ENCODE measurements at regions not wholly inside any gene's neighbourhood (a gene's known extent, or its start where the extent isn't known, plus 50 kb on each side); places are given as distances from the start of the nearest gene placed in this dataset.

GRCh38 chr18:29969876-29970275 is 1072.7 kb downstream of the DSC3 start:
- Histone ChIP-seq H3F3A (ENCODE audit: low read depth) (no peaks in the 10 kb centered on the region), H3K27me3 (ENCODE audit: insufficient read depth, low read length, poor library complexity, severe bottlenecking) (no peaks in the 10 kb centered on the region), H3K79me2 (ENCODE audit: insufficient read depth, low read length) (no peaks in the 10 kb centered on the region), H3K4me3 (ENCODE audit: low read length, poor library complexity, severe bottlenecking) (no peak overlapping the region), H3K9me3 (ENCODE audit: insufficient read depth, low read depth, low read length) (no peaks in the 10 kb centered on the region), H3K9ac (ENCODE audit: low read depth, low read length, poor library complexity, severe bottlenecking) (no peak overlapping the region), H2AFZ (ENCODE audit: low read length) (no peak overlapping the region), H3K4me2 (ENCODE audit: low read depth, low read length, poor library complexity, severe bottlenecking) (no peak overlapping the region), H4K20me1 (ENCODE audit: insufficient read depth, low read length, poor library complexity, severe bottlenecking) (no peaks in the 10 kb centered on the region), H3K4me1 (ENCODE audit: insufficient read depth, low read length, poor library complexity, severe bottlenecking) (no peaks in the 10 kb centered on the region), H3K9me2 (replicated peaks; ENCODE audit: low read depth, low read length) (no peaks in the 10 kb centered on the region), H3K36me3 (ENCODE audit: insufficient read depth, low read length) (no peaks in the 10 kb centered on the region)
- TF ChIP-seq EZH2phosphoT487 (IDR thresholded peaks at IDR 0.05; ENCODE audit: borderline replicate concordance) (no peak), CTCF (conservative IDR thresholded peaks at IDR 0.05; ENCODE audit: low read length) (no peak)

GRCh38 chr18:29962579-29962978 is 1080.0 kb downstream of the DSC3 start:
- no peaks in the 10 kb centered on the region for H3K9me3 ChIP-seq (ENCODE audit: insufficient read depth, low read depth, low read length)
- TF ChIP-seq EZH2phosphoT487 (IDR thresholded peaks at IDR 0.05; ENCODE audit: borderline replicate concordance), result no peak
- no peak overlapping the region for H3K9ac ChIP-seq (ENCODE audit: low read depth, low read length, poor library complexity, severe bottlenecking)
- H3K4me3 ChIP-seq (ENCODE audit: low read length, poor library complexity, severe bottlenecking), result no peak overlapping the region
- H4K20me1 ChIP-seq (ENCODE audit: insufficient read depth, low read length, poor library complexity, severe bottlenecking), result no peaks in the 10 kb centered on the region
- no peak overlapping the region for H2AFZ ChIP-seq (ENCODE audit: low read length)
- H3K4me1 ChIP-seq (ENCODE audit: insufficient read depth, low read length, poor library complexity, severe bottlenecking), result no peaks in the 10 kb centered on the region
- no peaks in the 10 kb centered on the region for H3K79me2 ChIP-seq (ENCODE audit: insufficient read depth, low read length)
- H3K27me3 ChIP-seq (ENCODE audit: insufficient read depth, low read length, poor library complexity, severe bottlenecking), result no peaks in the 10 kb centered on the region
- no peaks in the 10 kb centered on the region for H3F3A ChIP-seq (ENCODE audit: low read depth)
- H3K36me3 ChIP-seq (ENCODE audit: insufficient read depth, low read length), result no peaks in the 10 kb centered on the region
- H3K4me2 ChIP-seq (ENCODE audit: low read depth, low read length, poor library complexity, severe bottlenecking), result no peak overlapping the region
- H3K9me2 ChIP-seq (replicated peaks; ENCODE audit: low read depth, low read length), result no peaks in the 10 kb centered on the region

GRCh38 chr18:29960539-29960938 is 1082.0 kb downstream of the DSC3 start:
- H3K4me3 ChIP-seq (ENCODE audit: low read length, poor library complexity, severe bottlenecking), result no peak overlapping the region
- no peaks in the 10 kb centered on the region for H3F3A ChIP-seq (ENCODE audit: low read depth)
- no peak for TF ChIP-seq EZH2phosphoT487 (IDR thresholded peaks at IDR 0.05; ENCODE audit: borderline replicate concordance)
- TF ChIP-seq CTCF (conservative IDR thresholded peaks at IDR 0.05; ENCODE audit: low read length), result no peak
- no peaks in the 10 kb centered on the region for H3K27me3 ChIP-seq (ENCODE audit: insufficient read depth, low read length, poor library complexity, severe bottlenecking)
- H3K9ac ChIP-seq (ENCODE audit: low read depth, low read length, poor library complexity, severe bottlenecking), result no peak overlapping the region
- H3K4me2 ChIP-seq (ENCODE audit: low read depth, low read length, poor library complexity, severe bottlenecking), result no peak overlapping the region
- no peaks in the 10 kb centered on the region for H3K4me1 ChIP-seq (ENCODE audit: insufficient read depth, low read length, poor library complexity, severe bottlenecking)
- no peaks in the 10 kb centered on the region for H4K20me1 ChIP-seq (ENCODE audit: insufficient read depth, low read length, poor library complexity, severe bottlenecking)
- no peaks in the 10 kb centered on the region for H3K79me2 ChIP-seq (ENCODE audit: insufficient read depth, low read length)
- H3K9me2 ChIP-seq (replicated peaks; ENCODE audit: low read depth, low read length), result no peaks in the 10 kb centered on the region
- no peak overlapping the region for H2AFZ ChIP-seq (ENCODE audit: low read length)
- no peaks in the 10 kb centered on the region for H3K36me3 ChIP-seq (ENCODE audit: insufficient read depth, low read length)
- no peaks in the 10 kb centered on the region for H3K9me3 ChIP-seq (ENCODE audit: insufficient read depth, low read depth, low read length)

GRCh38 chr18:29930231-29930630 is 1112.3 kb downstream of the DSC3 start:
- Histone ChIP-seq H3K79me2 (ENCODE audit: insufficient read depth, low read length) (no peaks in the 10 kb centered on the region), H4K20me1 (ENCODE audit: insufficient read depth, low read length, poor library complexity, severe bottlenecking) (no peaks in the 10 kb centered on the region), H3K9me2 (replicated peaks; ENCODE audit: low read depth, low read length) (no peaks in the 10 kb centered on the region), H3K27me3 (ENCODE audit: insufficient read depth, low read length, poor library complexity, severe bottlenecking) (no peaks in the 10 kb centered on the region), H3F3A (ENCODE audit: low read depth) (no peaks in the 10 kb centered on the region), H3K4me2 (ENCODE audit: low read depth, low read length, poor library complexity, severe bottlenecking) (no peak overlapping the region), H3K9me3 (ENCODE audit: insufficient read depth, low read depth, low read length) (peaks cover 2% of the 10 kb centered on the region; the same call in 1 of the 2 replicates), H3K4me3 (ENCODE audit: low read length, poor library complexity, severe bottlenecking) (no peak overlapping the region), H3K4me1 (ENCODE audit: insufficient read depth, low read length, poor library complexity, severe bottlenecking) (no peaks in the 10 kb centered on the region), H3K9ac (ENCODE audit: low read depth, low read length, poor library complexity, severe bottlenecking) (no peak overlapping the region), H2AFZ (ENCODE audit: low read length) (no peak overlapping the region), H3K36me3 (ENCODE audit: insufficient read depth, low read length) (no peaks in the 10 kb centered on the region)
- TF ChIP-seq EZH2phosphoT487 (IDR thresholded peaks at IDR 0.05; ENCODE audit: borderline replicate concordance) (no peak), CTCF (conservative IDR thresholded peaks at IDR 0.05; ENCODE audit: low read length) (no peak)
